GM19328 (cell line): ENCODE measurements at regions not wholly inside any gene's neighbourhood (a gene's known extent, or its start where the extent isn't known, plus 50 kb on each side); places are given as distances from the start of the nearest gene placed in this dataset.

ENCODE experiments used
- ATAC-seq: cut with Tn5 transposase; IDR thresholded peaks from one replicate; pipeline ENCODE4 v1.9.1; 2021; ENCODE audit warnings: mild to moderate bottlenecking, moderate library complexity; ENCODE audit not compliant: unreplicated experiment

GRCh38 chr13:73372666-73373627 is 314.1 kb downstream of the KLF5 start:
- no peak for ATAC-seq

DNA sequence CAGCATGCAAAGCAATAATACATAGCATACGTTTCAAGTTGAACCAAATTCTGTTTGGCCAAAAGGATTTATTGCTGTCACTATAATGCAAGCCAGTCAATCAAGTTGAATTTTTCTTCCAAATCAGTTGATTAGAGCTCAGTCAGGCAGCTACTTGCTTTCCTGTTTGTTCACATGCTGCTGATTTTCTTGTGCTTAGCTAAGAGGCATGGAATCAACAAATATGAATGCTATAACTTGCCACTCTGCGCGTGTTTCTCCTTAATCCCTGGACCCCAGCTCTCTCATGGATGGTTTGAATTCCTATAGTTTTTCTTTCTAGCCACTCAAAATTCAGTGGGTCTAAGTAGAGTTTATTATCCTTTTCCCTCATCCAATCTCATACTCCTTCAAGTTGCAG is 311.3 kb downstream of the KLF5 start:
- no peak for ATAC-seq

DNA sequence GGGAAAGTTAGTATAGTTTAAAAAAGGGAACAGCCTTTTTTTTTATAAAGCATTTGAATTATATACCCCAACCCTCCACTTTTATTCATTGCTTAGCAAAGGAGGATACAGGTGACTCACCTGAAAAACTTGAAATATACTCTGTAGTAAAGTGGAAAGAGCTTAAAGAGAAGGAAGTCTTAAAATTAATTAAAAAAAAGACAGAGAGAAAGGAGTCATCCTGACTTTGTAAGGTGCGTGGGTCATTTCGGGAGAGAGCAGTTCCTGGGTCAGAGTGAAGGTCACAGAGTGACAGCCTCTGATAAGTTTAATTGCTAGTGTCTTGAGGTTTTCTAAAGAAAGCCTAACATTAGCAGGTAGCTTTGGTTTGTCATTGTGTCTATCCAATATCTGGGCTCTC is 310.3 kb downstream of the KLF5 start:
- ATAC-seq, result no peak

- no peak for ATAC-seq
Measured at GRCh38 chr13:73368608-73369007, 309.8 kb downstream of the KLF5 start.

DNA sequence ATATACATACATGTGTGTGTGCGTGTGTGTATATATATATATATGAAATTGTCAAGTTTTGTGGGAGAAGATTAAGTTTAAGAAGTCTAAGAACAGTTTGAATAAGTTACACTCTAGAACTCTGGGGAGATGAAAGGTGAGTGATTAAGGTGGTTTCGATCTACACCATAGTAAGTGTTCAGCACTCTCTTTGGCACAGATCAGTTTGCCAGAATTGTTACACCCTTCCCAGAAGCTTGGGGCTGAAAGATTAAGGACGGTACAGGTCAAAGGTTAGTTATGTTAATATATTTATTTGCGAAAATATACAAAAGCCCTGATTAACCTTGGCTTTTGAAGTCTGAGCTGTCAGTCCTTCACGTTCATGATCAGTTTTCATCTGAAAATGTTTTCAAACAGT is 309.1 kb downstream of the KLF5 start:
- ATAC-seq, result no peak

DNA sequence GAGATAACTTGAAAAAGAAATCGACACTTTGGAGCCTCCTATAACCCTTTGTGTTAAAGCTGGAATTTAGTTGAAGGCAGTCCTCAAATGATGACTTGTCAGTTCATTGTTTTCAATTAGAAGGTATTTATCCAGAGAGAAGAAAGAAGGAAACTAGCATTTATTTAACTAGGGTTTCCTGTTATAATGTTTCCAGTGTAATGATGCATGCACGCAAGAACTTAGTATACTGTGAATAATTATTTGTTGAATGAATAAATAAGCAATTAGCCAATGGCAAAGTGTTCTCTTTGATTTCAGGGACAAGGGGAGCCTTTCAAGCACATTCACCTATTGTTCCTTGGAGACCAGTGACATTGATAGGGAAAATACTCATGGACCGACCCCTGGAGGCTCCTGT is 307.4 kb downstream of the KLF5 start:
- ATAC-seq, result no peak

DNA sequence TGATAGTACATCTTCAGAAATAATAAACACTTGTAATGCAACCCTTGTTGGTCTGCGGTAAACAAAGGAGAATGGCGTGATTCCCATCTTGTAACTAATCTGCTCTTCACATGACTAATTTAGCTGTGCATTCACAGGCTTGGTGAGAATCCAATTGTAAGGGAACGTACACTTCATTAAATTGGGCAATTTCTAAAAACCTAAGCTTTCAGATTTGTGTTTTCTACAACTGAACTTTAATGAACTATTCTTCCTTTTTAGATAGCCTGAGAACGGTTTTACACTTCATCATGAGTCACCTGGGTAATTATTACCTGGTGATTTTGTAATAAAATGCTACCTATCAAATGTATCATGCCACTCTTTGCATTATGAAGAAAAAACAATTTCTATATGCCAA is 306.9 kb downstream of the KLF5 start:
- no peak for ATAC-seq

DNA sequence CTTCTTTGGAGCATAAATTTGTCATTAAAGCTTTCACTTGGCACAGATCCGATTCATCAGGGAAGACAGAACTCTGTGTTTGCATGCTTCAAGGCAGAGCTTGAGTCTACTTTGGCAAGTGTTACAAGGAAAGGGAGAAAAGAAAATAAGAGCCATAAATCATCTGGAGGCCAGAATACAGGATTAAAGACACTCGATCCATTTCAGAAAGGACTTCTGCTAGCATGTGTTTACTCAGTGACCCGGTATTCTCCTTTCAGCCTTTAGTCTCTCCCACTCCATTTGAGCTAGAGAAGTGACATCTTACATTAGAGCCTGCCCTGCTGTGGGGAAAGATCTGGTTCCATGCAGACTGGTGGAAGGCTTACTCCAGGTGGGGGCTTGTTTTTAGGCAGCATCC is 306.4 kb downstream of the KLF5 start:
- no peak for ATAC-seq

DNA sequence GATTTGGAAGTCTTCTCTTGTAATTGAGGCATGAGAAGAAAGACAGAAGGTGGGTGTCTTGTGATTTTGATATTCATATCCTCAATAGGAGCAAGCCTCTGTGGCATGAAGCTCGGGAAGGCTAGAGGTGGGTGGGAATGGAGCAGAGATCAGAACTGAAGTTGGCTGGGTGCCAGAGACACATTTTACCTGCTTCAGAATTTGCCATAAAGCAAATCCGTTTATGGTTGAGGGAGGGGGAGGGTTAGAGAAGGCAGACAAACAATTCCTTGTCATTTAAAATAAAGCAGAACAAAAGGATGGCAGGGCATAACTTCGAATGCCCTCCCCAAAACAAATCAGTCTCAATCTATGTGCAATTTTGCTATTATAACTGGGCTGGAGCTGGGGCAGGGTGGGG is 305.9 kb downstream of the KLF5 start:
- no peak for ATAC-seq

DNA sequence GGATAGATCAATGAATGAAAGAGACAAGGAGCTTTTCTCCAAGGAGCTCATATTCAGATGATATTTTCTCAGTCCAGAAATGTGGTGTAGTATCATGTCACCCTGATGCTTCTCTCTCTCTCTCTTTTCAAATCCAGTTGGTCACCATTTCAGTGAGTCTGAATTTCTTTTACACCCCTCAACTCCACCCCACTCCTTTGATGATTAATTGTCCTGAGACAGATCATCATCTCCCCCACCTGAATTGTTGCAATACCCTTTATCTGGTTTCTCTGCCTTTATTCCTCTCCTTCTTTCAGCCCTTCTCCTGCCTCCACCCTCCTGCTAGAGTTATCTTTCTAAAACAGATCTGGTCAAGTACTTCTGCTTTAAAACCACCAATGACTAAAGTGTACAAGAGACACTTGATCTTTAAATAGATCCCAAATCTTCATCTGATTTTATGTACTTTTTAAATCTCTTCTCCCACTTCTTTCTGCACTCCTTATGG is 299.8 kb downstream of the KLF5 start:
- no peak for ATAC-seq

GRCh38 chr13:73355134-73355533 is 296.3 kb downstream of the KLF5 start:
- no peak for ATAC-seq

- no peak for ATAC-seq
Measured at GRCh38 chr13:73351730-73352129, 292.9 kb downstream of the KLF5 start.

DNA sequence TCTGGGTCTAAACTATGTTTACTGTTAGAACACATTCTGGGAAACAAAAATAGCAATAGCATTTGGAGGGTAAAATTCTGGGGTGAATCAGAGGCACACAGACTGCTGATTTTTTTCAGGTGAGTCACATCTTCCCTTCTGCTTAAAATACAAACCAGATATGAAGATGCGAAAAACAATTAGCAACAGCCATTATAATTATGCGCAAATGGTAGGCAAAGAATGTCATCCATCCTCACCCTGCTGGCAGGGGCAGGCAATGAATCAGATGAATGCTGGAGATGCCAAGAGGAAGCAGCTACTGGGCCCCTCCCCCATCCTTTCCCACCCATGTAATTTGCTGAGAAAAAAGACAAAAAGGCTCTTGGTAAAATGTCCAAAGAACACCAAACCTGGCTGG is 282.9 kb downstream of the KLF5 start:
- no peak for ATAC-seq

DNA sequence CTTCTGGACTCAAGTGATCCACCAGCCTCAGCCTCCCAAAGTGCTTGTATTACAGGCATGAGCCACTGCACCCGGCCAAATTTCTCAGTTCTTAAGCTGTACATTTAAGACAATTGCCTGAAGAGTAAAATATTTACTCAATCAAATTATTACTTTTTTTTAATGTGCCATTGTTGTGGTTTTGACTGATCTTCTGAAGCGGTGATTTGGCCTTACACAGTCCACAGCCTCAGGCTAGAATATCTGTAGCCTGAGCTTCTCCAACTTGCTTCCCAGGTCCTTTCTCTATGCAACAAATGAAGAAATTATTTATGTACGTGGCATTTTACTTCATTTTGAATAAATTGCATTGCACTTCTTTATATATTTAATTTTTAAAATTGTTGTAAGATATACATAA is 281.3 kb downstream of the KLF5 start:
- no peak for ATAC-seq

DNA sequence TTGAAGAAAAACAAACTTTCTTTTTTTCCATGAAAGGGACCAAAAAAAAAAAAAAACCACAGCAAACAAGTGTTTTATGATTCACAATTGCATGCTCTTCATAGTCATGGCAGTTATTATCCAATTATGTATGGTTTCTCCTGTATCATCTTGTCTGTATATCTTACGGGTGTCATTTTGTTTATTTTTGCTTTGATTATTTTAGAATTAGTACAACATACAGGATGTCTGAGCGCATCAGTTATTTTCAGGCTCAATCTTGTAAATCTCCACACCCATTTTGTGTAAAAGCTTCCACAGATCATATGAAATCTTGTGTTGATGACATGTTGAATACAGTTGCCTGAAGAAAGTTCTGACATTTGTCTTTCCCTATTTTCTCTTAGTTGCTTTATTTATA is 280.3 kb downstream of the KLF5 start:
- ATAC-seq, result no peak

- ATAC-seq, result no peak
Measured at GRCh38 chr13:73338389-73338788, 279.6 kb downstream of the KLF5 start.

DNA sequence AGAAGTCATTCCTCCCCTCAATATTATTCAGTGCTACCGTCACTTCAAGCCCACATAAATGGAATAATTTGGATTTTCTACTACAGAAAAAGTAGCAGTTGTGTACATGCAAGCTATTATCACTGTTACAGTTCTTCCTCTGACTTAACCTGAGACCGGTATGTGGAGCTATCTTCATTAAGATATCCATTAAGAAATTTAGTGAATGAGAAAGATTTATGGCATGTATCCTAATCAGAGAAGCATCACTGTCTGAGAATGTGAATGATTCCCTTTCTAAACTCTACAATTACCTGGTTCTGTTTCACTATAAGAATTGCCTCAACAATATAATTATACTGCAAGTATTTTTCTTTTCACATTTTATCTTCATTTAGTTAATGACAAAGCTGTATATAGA is 278.7 kb downstream of the KLF5 start:
- ATAC-seq, result no peak

- ATAC-seq, result no peak
Measured at GRCh38 chr13:73336773-73337172, 278.0 kb downstream of the KLF5 start.

DNA sequence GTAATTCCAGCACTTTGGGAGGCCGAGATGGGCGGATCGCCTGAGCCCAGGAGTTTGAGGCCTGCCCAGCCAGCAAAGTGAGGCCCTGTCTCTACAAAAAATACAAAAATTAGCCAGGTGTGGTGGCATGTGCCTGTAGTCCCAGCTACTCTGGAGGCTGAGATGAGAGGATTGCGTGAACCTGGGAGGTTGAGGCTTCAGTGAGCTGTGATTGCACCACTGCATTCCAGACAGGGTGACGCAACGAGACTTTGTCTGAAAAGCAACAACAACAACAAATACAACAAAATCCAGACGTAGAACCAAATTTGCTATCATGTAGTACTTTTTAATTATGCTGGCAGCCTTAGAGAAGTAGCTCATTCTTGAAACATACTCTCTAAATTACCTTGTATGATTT is 277.1 kb downstream of the KLF5 start:
- ATAC-seq, result no peak

- no peak for ATAC-seq
Measured at GRCh38 chr13:73335210-73335609, 276.4 kb downstream of the KLF5 start.

- ATAC-seq, result no peak
Measured at GRCh38 chr13:73334445-73334844, 275.6 kb downstream of the KLF5 start.

DNA sequence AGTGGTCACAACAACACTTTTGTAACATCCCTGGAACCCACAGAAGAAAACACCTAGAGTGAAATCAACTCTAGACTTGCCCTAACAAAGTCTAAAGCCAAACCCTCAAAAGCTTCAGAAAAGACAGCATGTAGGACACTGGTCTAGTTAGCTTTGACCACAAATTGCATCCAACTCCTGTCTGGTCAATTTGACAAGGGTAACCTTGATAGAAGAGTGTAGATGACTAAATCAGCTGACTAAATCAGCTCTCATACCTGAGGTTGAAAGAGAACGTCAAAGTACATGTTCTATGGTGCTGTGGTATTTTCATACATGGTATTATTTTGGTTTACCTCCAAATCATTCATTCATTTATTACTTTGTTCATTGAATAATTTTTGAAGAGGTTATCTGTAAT is 272.8 kb downstream of the KLF5 start:
- ATAC-seq, result no peak

GRCh38 chr13:73329355-73329754 is 270.6 kb downstream of the KLF5 start:
- ATAC-seq, result no peak
